ENCODE measurements at regions not wholly inside any gene's neighbourhood (a gene's known extent, or its start where the extent isn't known, plus 50 kb on each side); places are given as distances from the start of the nearest gene placed in this dataset.

DNA sequence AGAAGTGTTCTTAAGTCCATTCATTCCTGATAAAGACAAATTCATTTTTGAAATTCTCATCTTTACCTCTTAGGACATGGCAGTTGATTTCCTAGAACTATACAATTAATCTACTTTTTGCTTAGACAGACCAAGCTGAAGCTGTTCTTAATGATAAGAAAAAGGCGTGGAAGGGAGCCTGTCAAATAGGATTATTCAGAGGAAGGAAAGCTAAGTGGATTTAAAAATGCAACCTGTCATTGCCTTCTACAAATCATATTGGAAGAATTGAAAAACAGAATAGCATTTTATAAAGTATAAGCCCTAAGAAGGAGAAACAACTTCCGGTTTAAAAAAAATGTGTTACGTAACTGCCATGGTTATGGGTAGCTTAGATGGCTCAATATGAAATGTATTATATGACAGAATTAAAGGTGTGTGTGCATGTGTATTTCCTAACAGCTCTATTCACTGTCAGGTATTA lies 81.2 kb upstream of the RAP2B start:
- TF ChIP-seq CTCF (IDR thresholded peaks at IDR 0.05; ENCODE audit: insufficient read depth, low read length): no peak
- no peak for TF ChIP-seq REST (IDR thresholded peaks at IDR 0.05; ENCODE audit: insufficient replicate concordance, low read depth)
- no peak for TF ChIP-seq SPI1 (IDR thresholded peaks at IDR 0.05; ENCODE audit: borderline replicate concordance, low read depth)
- TF ChIP-seq POLR2AphosphoS5 (IDR thresholded peaks at IDR 0.05; ENCODE audit: low read depth): no peak
